ENCODE measurements at regions not wholly inside any gene's neighbourhood (a gene's known extent, or its start where the extent isn't known, plus 50 kb on each side); places are given as distances from the start of the nearest gene placed in this dataset.

DNA sequence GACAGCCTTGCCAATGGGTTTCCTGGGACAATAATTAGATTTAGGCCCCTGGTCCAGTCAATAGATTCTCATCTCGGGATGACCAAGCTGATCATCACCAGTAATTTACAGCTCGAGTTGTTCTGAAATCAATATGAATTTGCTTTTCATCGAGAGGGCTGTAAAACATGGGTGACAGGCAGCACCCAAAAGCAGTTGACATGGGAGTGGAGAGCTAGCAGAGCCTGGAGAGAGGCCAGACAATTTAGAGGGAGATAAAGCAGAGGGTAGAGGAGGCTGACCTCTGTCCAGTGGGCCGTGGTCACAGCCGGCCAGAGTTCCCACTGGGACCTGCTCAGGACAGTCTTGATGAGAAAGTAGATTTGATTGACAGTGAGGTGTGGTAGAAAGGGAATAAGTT lies 157.3 kb downstream of the ASCL4 start:
- TF ChIP-seq, protein P1, sequence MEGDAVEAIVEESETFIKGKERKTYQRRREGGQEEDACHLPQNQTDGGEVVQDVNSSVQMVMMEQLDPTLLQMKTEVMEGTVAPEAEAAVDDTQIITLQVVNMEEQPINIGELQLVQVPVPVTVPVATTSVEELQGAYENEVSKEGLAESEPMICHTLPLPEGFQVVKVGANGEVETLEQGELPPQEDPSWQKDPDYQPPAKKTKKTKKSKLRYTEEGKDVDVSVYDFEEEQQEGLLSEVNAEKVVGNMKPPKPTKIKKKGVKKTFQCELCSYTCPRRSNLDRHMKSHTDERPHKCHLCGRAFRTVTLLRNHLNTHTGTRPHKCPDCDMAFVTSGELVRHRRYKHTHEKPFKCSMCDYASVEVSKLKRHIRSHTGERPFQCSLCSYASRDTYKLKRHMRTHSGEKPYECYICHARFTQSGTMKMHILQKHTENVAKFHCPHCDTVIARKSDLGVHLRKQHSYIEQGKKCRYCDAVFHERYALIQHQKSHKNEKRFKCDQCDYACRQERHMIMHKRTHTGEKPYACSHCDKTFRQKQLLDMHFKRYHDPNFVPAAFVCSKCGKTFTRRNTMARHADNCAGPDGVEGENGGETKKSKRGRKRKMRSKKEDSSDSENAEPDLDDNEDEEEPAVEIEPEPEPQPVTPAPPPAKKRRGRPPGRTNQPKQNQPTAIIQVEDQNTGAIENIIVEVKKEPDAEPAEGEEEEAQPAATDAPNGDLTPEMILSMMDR (IDR thresholded peaks at IDR 0.05) = no peak
- TF ChIP-seq POLR2A (IDR thresholded peaks at IDR 0.05) = no peak

All from right lobe of liver (tissue), 4 donors.